HG03139 (cell line): ENCODE measurements at regions not wholly inside any gene's neighbourhood (a gene's known extent, or its start where the extent isn't known, plus 50 kb on each side); places are given as distances from the start of the nearest gene placed in this dataset.

Experiments used
- ATAC-seq: cut with Tn5 transposase; IDR thresholded peaks from one replicate; pipeline ENCODE4 v1.9.1; 2021; ENCODE audit not compliant: unreplicated experiment

- no peak for ATAC-seq
Observed at GRCh38 chr13:62710787-62711186, 1295.1 kb upstream of the PCDH20 start.

GRCh38 chr13:62706048-62706447, 1290.4 kb upstream of the PCDH20 start:
- ATAC-seq: no peak

- ATAC-seq: no peak
Observed at GRCh38 chr13:62704875-62705274, 1289.2 kb upstream of the PCDH20 start.

GRCh38 chr13:62702502-62702901, 1286.9 kb upstream of the PCDH20 start:
- no peak for ATAC-seq

GRCh38 chr13:62697701-62698100, 1282.1 kb upstream of the PCDH20 start:
- no peak for ATAC-seq

GRCh38 chr13:62696490-62696889, 1280.8 kb upstream of the PCDH20 start:
- ATAC-seq: no peak

GRCh38 chr13:62687732-62688131, 1272.1 kb upstream of the PCDH20 start:
- ATAC-seq: no peak

- no peak for ATAC-seq
Observed at GRCh38 chr13:62684359-62684758, 1268.7 kb upstream of the PCDH20 start.

- no peak for ATAC-seq
Observed at GRCh38 chr13:62682788-62683187, 1267.1 kb upstream of the PCDH20 start.

GRCh38 chr13:62678039-62678438, 1262.4 kb upstream of the PCDH20 start:
- ATAC-seq: no peak

GRCh38 chr13:62663767-62664166, 1248.1 kb upstream of the PCDH20 start:
- ATAC-seq: no peak

GRCh38 chr13:62659365-62659764, 1243.7 kb upstream of the PCDH20 start:
- ATAC-seq: no peak

- ATAC-seq: no peak
Observed at GRCh38 chr13:62653371-62653770, 1237.7 kb upstream of the PCDH20 start.

- ATAC-seq: no peak
Observed at GRCh38 chr13:62643799-62644524, 1228.3 kb upstream of the PCDH20 start.

- ATAC-seq: no peak
Observed at GRCh38 chr13:62643007-62643483, 1227.4 kb upstream of the PCDH20 start.

GRCh38 chr13:62635161-62635560, 1219.5 kb upstream of the PCDH20 start:
- no peak for ATAC-seq

GRCh38 chr13:62633448-62633847, 1217.8 kb upstream of the PCDH20 start:
- ATAC-seq: no peak

- no peak for ATAC-seq
Observed at GRCh38 chr13:62631619-62632018, 1216.0 kb upstream of the PCDH20 start.

- ATAC-seq: no peak
Observed at GRCh38 chr13:62631124-62631523, 1215.5 kb upstream of the PCDH20 start.

GRCh38 chr13:62629618-62630017, 1214.0 kb upstream of the PCDH20 start:
- no peak for ATAC-seq

GRCh38 chr13:62627226-62627625, 1211.6 kb upstream of the PCDH20 start:
- ATAC-seq: no peak

- ATAC-seq: no peak
Observed at GRCh38 chr13:62626771-62627170, 1211.1 kb upstream of the PCDH20 start.
